K562 (cell line): ENCODE measurements at regions not wholly inside any gene's neighbourhood (a gene's known extent, or its start where the extent isn't known, plus 50 kb on each side); places are given as distances from the start of the nearest gene placed in this dataset.

ENCODE experiments used
- ATAC-seq: fragments of 200-7000 bp; cut with Tn5 transposase; 3 replicates; pipeline ENCODE4 v1.9.1; 2020; ENCODE audit warnings: moderate library complexity
- BruUV-seq: library from RNA; stranded (reverse); fragments of 400-500 nt; replicated peaks from 2 replicates; lab custom pipeline; 2021; lab: Mats Ljungman, UMichigan
- CTCF ChIA-PET: fragments of 300-600 bp; formaldehyde crosslinking; extraction: SDS; loops from one replicate; lab custom pipeline; 2021; ENCODE audit warnings: low intra/inter-chr PET ratio; lab: Yijun Ruan, JAX
- POLR2A ChIA-PET: fragments of 300-600, 350-650 bp; sonication (Branson Sonifier 250); formaldehyde crosslinking; extraction: SDS; loops from one replicate; lab custom pipeline; 2021; ENCODE audit warnings: antibody characterized with exemption, inconsistent platforms; lab: Yijun Ruan, JAX
- DNase-seq, 4 experiments: peaks; one replicate each; pipeline versions ENCODE4 v3.0.0 to v3.0.0-alpha.2; 2011 to 2018; ENCODE audit warnings: low spot score in 3 of 4, mixed read lengths in 3 of 4; ENCODE audit errors: extremely low read depth in 1 of 4
- FAIRE-seq: peaks from 2 replicates; lab custom pipeline; 2011; peaks lifted over from hg19 to GRCh38; lab: Jason Lieb, UNC
- H2AFZ ChIP-seq: 2 replicates; pipeline ENCODE4 v1.6.0; 2011; ENCODE audit warnings: low read depth, low read length, control low read depth, inconsistent platforms
- H3K27ac ChIP-seq: fragments of 200-600 bp; 3 replicates; pipeline ENCODE4 v1.8.0; 2011; ENCODE audit warnings: low read depth, mild to moderate bottlenecking, control low read depth, inconsistent platforms, low read length, moderate library complexity, mixed read lengths; ENCODE audit errors: extremely low read depth
- H3K27me3 ChIP-seq, 2 experiments: fragments of 300-600 bp in 1 of 2; 2 replicates in 1 of 2; 3 replicates in 1 of 2; pipeline versions ENCODE4 v1.6.0 to v1.8.0; 2011; ENCODE audit warnings: inconsistent platforms in 2 of 2, low read length in 2 of 2, mild to moderate bottlenecking in 1 of 2, mixed read lengths in 1 of 2, moderate library complexity in 1 of 2; ENCODE audit not compliant: control insufficient read depth in 2 of 2, insufficient read depth in 2 of 2
- H3K36me3 ChIP-seq: fragments of 300-600 bp; 3 replicates; pipeline ENCODE4 v1.8.0; 2011; ENCODE audit warnings: mild to moderate bottlenecking, low read length, inconsistent platforms; ENCODE audit not compliant: control insufficient read depth, insufficient read depth
- H3K4me1 ChIP-seq, 2 experiments: fragments of 200-600 bp in 1 of 2; replicated peaks in 1 of 2; 2 replicates in 1 of 2; 3 replicates in 1 of 2; pipeline versions ENCODE4 v1.5.1 to v1.8.0; 2011; ENCODE audit warnings: inconsistent platforms in 2 of 2, low read length in 2 of 2, mild to moderate bottlenecking in 1 of 2, mixed read lengths in 1 of 2, moderate library complexity in 1 of 2; ENCODE audit not compliant: control insufficient read depth in 2 of 2, insufficient read depth in 2 of 2
- H3K4me2 ChIP-seq: 2 replicates; pipeline ENCODE4 v1.6.1; 2011; ENCODE audit warnings: low read length, control low read depth, inconsistent platforms, mixed read lengths; ENCODE audit not compliant: insufficient read depth
- H3K4me3 ChIP-seq: fragments of 200-600 bp; sonication (generic), shearing (Covaris generic); 2 replicates; pipeline ENCODE4 v1.5.1; 2016; ENCODE audit warnings: control low read depth, inconsistent platforms
- H3K79me2 ChIP-seq: fragments of 200-600 bp; 3 replicates; pipeline ENCODE4 v1.8.0; 2011; ENCODE audit warnings: low read length, inconsistent platforms; ENCODE audit not compliant: control insufficient read depth, insufficient read depth
- H3K9ac ChIP-seq, 2 experiments: 2 replicates each; pipeline versions ENCODE4 v1.6.0 to v1.6.1; 2011; ENCODE audit warnings: low read depth in 2 of 2, low read length in 2 of 2, control low read depth in 1 of 2, inconsistent platforms in 1 of 2, mild to moderate bottlenecking in 1 of 2, mixed read lengths in 1 of 2; ENCODE audit not compliant: insufficient read depth in 1 of 2
- H3K9me1 ChIP-seq: one replicate; pipeline ENCODE4 v1.6.0; 2011; ENCODE audit warnings: inconsistent platforms, mild to moderate bottlenecking, low read length, moderate library complexity; ENCODE audit not compliant: control insufficient read depth, insufficient read depth
- H3K9me3 ChIP-seq: replicated peaks from 2 replicates; pipeline ENCODE4 v1.5.1; 2011; ENCODE audit warnings: low read depth, low read length, inconsistent platforms; ENCODE audit not compliant: control insufficient read depth, insufficient read depth
- H4K20me1 ChIP-seq: replicated peaks from 2 replicates; pipeline ENCODE4 v1.6.1; 2011; ENCODE audit warnings: low read length, inconsistent platforms, mixed read lengths; ENCODE audit not compliant: control insufficient read depth, insufficient read depth
- CBX5 ChIP-seq: IDR thresholded peaks from 2 replicates; pipeline ENCODE4 v1.6.1; 2014; ENCODE audit warnings: low read depth, borderline replicate concordance
- COPS2 ChIP-seq: fragments of 450-650 bp; conservative IDR thresholded peaks from 2 replicates; pipeline ENCODE4 v1.6.1; 2016; ENCODE audit warnings: mild to moderate bottlenecking, moderate library complexity
- ERF ChIP-seq: fragments of 450-650 bp; formaldehyde crosslinking; IDR thresholded peaks from 2 replicates; pipeline ENCODE4 v1.4.0; 2020; ENCODE audit warnings: mild to moderate bottlenecking, mixed read lengths
- FOS ChIP-seq: IDR thresholded peaks from 3 replicates; pipeline ENCODE4 v1.6.1; 2011; ENCODE audit not compliant: insufficient read length; ENCODE audit errors: extremely low read depth
- MAFG ChIP-seq: fragments of 450-650 bp; conservative IDR thresholded peaks from 2 replicates; pipeline ENCODE4 v1.6.1; 2016; ENCODE audit warnings: missing genetic modification characterization, missing compliant biosample characterization
- MCM7 ChIP-seq, 2 experiments: fragments of 450-650 bp; IDR thresholded peaks; 2 replicates each; pipeline ENCODE4 v1.6.1; 2016 to 2018
- POLR3A ChIP-seq: IDR thresholded peaks from 2 replicates; pipeline ENCODE4 v1.6.1; 2011; ENCODE audit warnings: borderline replicate concordance, mild to moderate bottlenecking, moderate library complexity; ENCODE audit not compliant: insufficient read length, insufficient read depth; ENCODE audit errors: extremely low read depth
- PURB ChIP-seq: sonication (generic); formaldehyde crosslinking; IDR thresholded peaks from 2 replicates; pipeline ENCODE4 v1.9.0; 2021; ENCODE audit warnings: low read depth, mild to moderate bottlenecking, missing genetic modification reagents
- SREBF1 ChIP-seq: fragments of 150-350 bp; IDR thresholded peaks from 2 replicates; pipeline ENCODE4 v1.6.1; 2014; ENCODE audit warnings: antibody characterized with exemption, low read depth, low read length, borderline replicate concordance
- ZNF316 ChIP-seq: fragments of 450-650 bp; IDR thresholded peaks from 2 replicates; pipeline ENCODE4 v1.6.1; 2016
- ZNF431 ChIP-seq: sonication (generic); formaldehyde crosslinking; IDR thresholded peaks from 2 replicates; pipeline ENCODE4 v1.8.0; 2022; ENCODE audit warnings: mild to moderate bottlenecking, missing genetic modification reagents
- WGBS: fragments of 100-300 bp; shearing (Covaris generic); methylation state at CpG from one replicate; pipeline ENCODE4 v1.1.6; 2016; ENCODE audit warnings: low coverage, mixed read lengths; ENCODE audit not compliant: insufficient coverage; ENCODE audit errors: missing lambda C conversion rate; 5-methylcytosine and 5-hydroxymethylcytosine counted together
- in situ Hi-C: fragments of 300-500 bp; cut with MboI; formaldehyde crosslinking; loops from 4 replicates; pipeline ENCODE4 v1.15.0; 2018; ENCODE audit warnings: inconsistent platforms, mixed read lengths
- intact Hi-C: fragments of 100-400 bp; cut with micrococcal nuclease; formaldehyde crosslinking; loops from 2 replicates; pipeline ENCODE4 v1.14.2; 2022

- no peak overlapping the region for H3K27ac ChIP-seq
- no peaks in the 10 kb centered on the region for H3K4me1 ChIP-seq
- H4K20me1 ChIP-seq, result no peaks in the 10 kb centered on the region
- POLR2A ChIA-PET, result no interaction called here
- no peak overlapping the region for H3K9ac ChIP-seq
- no peak for DNase-seq
- no peak overlapping the region for H3K4me2 ChIP-seq
- in situ Hi-C loops (no loop called here), intact Hi-C loops (no loop called here)
- TF ChIP-seq MAFG (tag) (0 out of 2 replicates have a peak, but pooled peaks have one; percentile 6), ZNF316 (peak; percentile 46; the same call in 1 of the 2 replicates), SREBF1 (no peak)
- H3K9me1 ChIP-seq, result no peaks in the 10 kb centered on the region
- CTCF ChIA-PET, result no interaction called here
- no peak overlapping the region for H2AFZ ChIP-seq
- 0% methylated on average over 2 of the region's 2 CpGs for WGBS
- no peak for FAIRE-seq
- no peaks in the 10 kb centered on the region for H3K9me3 ChIP-seq
- H3K79me2 ChIP-seq, result no peaks in the 10 kb centered on the region
- ATAC-seq, result no peak
- H3K4me3 ChIP-seq, result no peak overlapping the region
- H3K27me3 ChIP-seq, result no peaks in the 10 kb centered on the region
- no TSS peak for BruUV-seq
- no peaks in the 10 kb centered on the region for H3K36me3 ChIP-seq
Measured at GRCh38 chr4:148575577-148575976, 133.4 kb upstream of the NR3C2 start.

GRCh38 chr4:148574911-148575310, 132.7 kb upstream of the NR3C2 start:
- POLR2A ChIA-PET, result no interaction called here
- no peaks in the 10 kb centered on the region for H3K9me3 ChIP-seq
- no peak for ATAC-seq
- H3K27me3 ChIP-seq, result no peaks in the 10 kb centered on the region
- no peak for FAIRE-seq
- H4K20me1 ChIP-seq, result no peaks in the 10 kb centered on the region
- H3K36me3 ChIP-seq, result no peaks in the 10 kb centered on the region
- CTCF ChIA-PET, result no interaction called here
- no TSS peak for BruUV-seq
- intact Hi-C loops, result no loop called here
- no peak overlapping the region for H2AFZ ChIP-seq
- H3K4me2 ChIP-seq, result no peak overlapping the region
- no peak overlapping the region for H3K4me3 ChIP-seq
- in situ Hi-C loops, result no loop called here
- H3K9ac ChIP-seq, result no peak overlapping the region
- no peak for TF ChIP-seq ZNF431 (CRISPR knock-in tag)
- no peak for TF ChIP-seq MCM7 (IDR thresholded peaks at IDR 0.05)
- TF ChIP-seq CBX5, result no peak
- TF ChIP-seq ERF (CRISPR knock-in tag), result no peak
- TF ChIP-seq PURB (CRISPR knock-in tag), result no peak
- no peak for TF ChIP-seq FOS
- TF ChIP-seq POLR3A, result no peak
- TF ChIP-seq COPS2, result no peak
- no peaks in the 10 kb centered on the region for H3K79me2 ChIP-seq
- H3K9me1 ChIP-seq, result no peaks in the 10 kb centered on the region
- no peak overlapping the region for H3K27ac ChIP-seq
- DNase-seq, result no peak
- 0% methylated on average over 6 of the region's 6 CpGs for WGBS
- no peaks in the 10 kb centered on the region for H3K4me1 ChIP-seq
